Kidney tubule cell (primary cell): ENCODE measurements at regions not wholly inside any gene's neighbourhood (a gene's known extent, or its start where the extent isn't known, plus 50 kb on each side); places are given as distances from the start of the nearest gene placed in this dataset.
"Not testable (repeated sequence)": the region's sequence is repeated elsewhere in the genome, so short reads cannot be mapped to it uniquely, and the experiment has no call there.

ENCODE experiments used
- DNase-seq: peaks from one replicate; pipeline ENCODE4 v3.0.0-alpha.2; 2018; ENCODE audit warnings: low spot score

DNA sequence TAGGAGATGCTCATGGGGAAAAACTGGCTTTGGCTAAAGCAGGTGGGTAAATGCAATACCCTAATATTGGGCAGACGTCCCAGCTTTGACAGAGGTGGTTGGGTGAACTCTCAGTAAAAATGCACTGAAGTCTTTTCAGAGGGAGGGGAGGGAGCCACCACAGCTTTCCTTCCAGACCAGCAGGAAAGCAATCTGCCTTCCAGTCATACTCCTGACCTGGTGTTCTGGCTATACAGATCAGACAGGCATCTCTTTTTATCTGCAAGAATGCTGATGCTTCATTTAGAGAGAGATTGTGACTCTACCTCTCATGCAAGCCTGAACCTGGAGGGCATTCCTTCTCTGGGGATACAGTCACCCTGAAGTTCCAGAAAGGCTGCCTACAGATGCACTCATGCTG lies 52.6 kb upstream of the ICA1 start:
- no peak for DNase-seq

GRCh38 chr7:8319115-8319514 lies 57.1 kb upstream of the ICA1 start:
- DNase-seq: no peak

- no peak for DNase-seq
Observed at GRCh38 chr7:8320174-8320573, 58.2 kb upstream of the ICA1 start.

GRCh38 chr7:8321312-8321711 lies 59.3 kb upstream of the ICA1 start:
- DNase-seq: no peak

DNA sequence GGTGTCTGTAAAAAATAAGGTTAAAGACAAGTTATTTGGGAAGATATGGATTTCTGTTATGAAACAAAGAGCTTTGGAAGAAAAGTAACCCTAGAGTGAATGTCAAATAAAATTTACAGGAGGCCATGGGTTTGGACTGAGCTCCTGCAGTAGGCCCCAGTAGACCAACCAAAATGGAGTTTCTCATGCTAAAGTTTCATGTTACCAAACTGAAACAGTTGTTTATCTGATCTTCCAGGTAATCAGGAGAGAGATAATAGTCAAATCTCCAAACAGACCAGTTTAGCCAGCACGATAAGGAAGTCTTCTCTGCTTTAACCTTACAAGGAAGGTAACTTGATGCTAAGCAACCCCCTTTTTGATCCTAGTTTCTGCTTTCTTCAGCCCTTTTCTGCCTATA lies 60.7 kb upstream of the ICA1 start:
- no peak for DNase-seq

DNA sequence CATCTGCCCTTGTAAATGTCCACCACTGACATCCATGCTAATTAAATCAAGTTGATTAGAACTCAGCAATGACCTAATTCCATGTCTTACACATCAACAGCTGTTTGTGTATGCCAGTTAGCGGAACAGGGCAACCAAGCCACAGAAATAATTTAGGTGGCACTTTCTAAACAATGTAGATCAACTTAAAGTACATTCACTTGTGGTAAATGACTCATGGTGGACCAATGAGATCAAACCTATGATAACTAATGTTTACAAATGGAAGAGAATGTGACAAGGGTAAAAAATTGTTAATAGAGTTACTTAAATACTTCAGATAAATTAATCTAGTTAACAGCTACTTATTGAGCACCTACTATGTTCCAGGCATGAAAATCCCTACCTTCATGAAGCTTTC lies 63.1 kb upstream of the ICA1 start:
- peak; percentile 3 for DNase-seq

DNA sequence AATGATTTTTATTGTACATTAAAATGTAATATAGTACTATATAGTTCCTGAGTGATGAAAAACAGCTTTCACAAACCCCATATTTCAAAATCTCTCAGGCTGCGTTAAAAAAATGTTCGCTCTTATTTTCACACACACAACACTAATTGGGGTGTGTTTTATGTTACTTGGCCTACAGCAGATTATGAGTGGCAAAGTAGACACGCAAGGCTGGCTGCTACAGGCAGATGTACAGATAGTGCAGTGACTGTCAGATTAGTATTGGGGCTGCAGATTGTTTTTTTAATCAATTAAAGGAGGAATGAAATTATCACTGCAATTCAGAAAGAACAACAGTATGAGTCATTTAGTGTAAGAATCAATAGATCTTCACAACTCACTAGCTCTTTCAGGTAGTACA lies 65.2 kb upstream of the ICA1 start:
- no peak for DNase-seq

DNA sequence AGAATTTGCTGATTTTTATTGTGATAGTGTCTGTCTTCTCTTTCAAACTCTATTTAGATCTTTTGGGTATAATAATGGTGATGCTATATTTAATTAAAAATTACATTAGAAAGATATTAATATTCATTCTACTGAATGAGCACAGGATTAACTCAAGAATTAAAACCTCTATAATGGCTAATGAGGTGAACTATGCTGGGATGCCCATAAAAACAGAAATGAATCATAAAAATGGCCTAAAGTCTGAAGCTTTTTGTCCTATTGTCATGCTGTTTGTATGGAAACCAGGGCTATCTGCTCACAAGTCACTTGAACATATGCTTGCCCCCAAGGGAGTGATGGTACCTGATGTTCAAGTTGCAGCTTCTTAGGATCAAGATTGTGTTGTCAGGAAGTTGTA lies 76.2 kb upstream of the ICA1 start:
- no peak for DNase-seq

GRCh38 chr7:8343556-8343955 lies 81.6 kb upstream of the ICA1 start:
- no peak for DNase-seq

DNA sequence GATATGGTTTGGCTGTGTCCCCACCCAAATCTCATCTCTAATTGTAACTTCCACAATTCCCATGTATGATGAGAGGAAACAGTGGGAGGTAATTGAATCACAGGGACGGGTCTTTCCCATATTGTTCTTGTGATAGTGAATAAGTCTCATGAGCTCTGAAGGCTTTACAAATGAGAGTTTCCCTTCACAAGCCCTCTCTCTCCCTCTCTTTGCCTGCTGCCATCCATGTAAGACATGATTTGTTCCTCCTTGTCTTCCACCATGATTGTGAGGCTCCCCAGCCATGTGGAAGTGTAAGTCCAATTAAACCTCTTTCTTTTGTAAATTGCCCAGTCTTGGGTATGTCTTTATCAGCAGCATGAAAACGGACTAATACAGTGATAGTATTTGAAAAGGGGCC lies 85.4 kb upstream of the ICA1 start:
- DNase-seq: not testable (repeated sequence)

GRCh38 chr7:8351654-8352053 lies 81.8 kb upstream of the NXPH1 start:
- DNase-seq: not testable (repeated sequence)

GRCh38 chr7:8353991-8354390 lies 79.4 kb upstream of the NXPH1 start:
- no peak for DNase-seq

GRCh38 chr7:8354503-8354902 lies 78.9 kb upstream of the NXPH1 start:
- DNase-seq: no peak

DNA sequence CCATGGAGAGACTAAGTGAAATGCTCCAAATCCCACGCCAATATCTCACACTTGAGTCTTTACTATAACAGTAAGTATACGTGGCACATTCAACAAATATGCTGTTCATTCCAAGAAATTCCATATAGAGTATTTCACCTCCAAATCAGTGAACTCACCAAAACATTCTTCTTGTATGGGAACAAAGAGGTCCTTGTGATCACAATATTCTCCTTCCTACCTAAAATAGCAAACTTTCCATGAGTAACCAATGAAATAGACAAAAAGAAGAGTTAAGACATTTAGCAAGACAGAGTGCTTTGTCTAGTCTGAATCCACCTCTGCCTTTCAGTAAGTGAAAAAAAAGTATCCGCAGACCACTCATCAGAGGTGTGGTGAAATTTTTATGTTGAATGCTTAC lies 77.3 kb upstream of the NXPH1 start:
- DNase-seq: no peak

GRCh38 chr7:8357536-8357935 lies 75.9 kb upstream of the NXPH1 start:
- peak; percentile 34 for DNase-seq

DNA sequence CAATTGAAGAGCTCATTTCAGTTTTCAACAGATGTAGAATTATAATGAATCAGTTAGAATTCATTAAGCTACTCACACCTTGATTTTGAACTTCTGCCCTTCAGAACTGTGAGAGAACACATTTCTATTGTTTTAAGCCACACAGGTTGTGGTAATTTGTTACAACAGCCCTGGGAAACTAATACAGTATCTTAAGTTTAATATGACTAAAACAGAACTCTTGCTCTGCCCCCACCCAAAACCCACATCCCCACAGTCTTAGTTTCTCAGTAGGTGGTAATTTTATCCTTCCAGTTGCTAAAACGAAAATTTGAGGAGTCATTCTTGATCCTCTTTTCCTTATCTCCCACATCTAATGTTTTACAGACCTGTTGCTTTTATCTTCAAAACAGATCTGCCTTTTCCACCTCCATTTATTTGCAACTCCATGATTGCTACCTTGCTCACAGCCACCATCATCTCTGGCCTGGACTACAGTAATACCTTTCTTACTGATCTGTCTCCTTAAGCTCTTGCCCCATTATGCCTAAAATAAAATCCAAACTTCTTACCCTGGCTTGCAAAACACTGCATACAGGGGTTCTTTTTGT lies 72.8 kb upstream of the NXPH1 start:
- DNase-seq: no peak

DNA sequence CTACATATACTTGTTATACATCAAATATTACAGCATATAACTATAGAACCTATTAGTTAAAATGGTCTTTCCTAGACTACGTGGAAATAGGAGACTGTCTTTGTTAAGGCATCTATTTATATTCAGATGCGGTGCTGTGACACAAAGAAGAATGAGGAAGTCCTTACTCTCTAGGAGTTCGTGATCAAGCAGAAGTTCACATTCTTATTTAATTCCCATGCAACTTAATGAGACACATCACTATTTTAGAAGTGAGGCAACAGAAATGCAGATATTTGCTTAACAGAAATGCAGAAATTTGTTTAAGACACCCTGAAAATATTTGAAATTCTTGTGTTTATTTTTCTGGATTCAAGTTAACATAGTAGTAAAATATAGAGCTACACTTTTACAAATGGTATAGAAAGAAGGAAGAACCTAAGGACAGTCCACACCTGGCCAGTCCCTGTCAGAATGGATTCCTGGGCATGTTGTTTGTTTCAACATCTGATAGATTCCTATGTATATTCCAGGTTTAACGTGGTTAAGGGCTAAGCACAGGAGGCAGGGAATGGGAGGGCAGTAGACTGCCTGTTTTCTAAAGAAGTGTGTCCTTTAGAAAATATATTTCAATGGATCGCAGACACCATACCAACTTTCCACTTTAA lies 70.6 kb upstream of the NXPH1 start:
- DNase-seq: no peak

DNA sequence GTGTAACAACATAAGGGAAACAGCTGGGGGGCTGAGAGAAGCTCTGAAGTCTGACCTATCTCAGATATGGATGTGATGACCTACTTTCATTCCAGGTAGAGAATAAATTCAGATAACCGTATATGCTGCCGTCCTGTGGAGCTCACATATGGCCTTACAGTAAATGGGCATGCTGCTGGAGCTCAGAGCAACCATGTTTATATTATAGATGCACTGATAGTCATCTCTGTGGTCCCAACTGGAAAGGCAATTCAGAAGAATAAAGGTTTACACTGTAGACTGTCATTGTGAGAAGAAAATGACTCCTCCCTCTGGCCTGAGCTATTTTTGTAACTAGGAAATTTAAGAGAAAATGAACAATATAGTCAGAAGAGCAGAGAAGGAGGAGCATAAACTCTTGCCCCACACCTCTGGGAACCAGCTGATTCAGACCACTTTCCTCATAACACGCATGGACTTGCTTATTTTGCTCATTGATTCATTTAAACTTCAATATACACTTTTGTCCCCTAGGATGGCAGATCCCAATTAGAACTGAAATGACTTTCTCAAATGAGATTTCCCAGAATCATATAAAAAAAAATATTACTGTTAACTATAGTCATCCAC lies 69.9 kb upstream of the NXPH1 start:
- DNase-seq: no peak

GRCh38 chr7:8365499-8366110 lies 67.8 kb upstream of the NXPH1 start:
- peak; percentile 43 for DNase-seq

DNA sequence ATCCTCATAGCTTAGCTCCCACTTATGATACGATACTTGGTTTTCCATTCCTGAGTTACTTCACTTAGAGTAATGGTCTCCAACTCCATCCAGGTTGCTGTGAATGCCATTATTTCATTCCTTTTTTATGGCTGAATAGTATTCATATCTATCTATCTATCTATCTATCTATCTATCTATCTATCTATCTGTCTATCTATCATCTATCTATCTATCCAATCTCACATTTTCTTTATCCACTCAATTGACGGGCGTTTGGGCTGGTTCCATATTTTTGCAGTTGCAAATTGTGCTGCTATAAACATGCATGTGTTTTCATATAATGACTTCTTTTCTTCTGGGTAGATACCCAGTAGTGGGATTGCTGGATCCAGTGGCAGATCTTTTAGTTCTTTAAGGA lies 65.4 kb upstream of the NXPH1 start:
- not testable (repeated sequence) for DNase-seq

GRCh38 chr7:8371742-8372141 lies 61.7 kb upstream of the NXPH1 start:
- no peak for DNase-seq

GRCh38 chr7:8373851-8374250 lies 59.6 kb upstream of the NXPH1 start:
- no peak for DNase-seq

- no peak for DNase-seq
Observed at GRCh38 chr7:8378349-8379019, 54.9 kb upstream of the NXPH1 start.
